ENCODE measurements at regions not wholly inside any gene's neighbourhood (a gene's known extent, or its start where the extent isn't known, plus 50 kb on each side); places are given as distances from the start of the nearest gene placed in this dataset.

DNA sequence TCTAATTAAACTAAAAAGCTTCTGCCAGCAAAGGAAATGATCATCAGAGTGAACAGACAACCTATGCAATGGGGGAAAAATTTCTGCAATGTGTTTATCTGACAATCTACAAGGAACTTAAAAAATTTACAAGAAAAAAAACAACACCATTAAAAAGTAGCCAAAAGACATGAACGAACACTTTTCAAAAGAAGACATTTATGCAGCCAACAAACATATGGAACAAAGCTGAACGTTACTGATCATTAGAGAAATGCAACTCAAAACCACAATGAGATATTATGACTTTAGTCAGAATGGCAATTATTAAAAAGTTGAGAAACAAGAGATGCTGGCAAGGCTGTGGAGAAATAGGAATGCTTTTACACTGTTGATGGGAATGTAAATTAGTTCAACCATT is 530.4 kb upstream of the DAB2 start:
- TF ChIP-seq, protein P1, sequence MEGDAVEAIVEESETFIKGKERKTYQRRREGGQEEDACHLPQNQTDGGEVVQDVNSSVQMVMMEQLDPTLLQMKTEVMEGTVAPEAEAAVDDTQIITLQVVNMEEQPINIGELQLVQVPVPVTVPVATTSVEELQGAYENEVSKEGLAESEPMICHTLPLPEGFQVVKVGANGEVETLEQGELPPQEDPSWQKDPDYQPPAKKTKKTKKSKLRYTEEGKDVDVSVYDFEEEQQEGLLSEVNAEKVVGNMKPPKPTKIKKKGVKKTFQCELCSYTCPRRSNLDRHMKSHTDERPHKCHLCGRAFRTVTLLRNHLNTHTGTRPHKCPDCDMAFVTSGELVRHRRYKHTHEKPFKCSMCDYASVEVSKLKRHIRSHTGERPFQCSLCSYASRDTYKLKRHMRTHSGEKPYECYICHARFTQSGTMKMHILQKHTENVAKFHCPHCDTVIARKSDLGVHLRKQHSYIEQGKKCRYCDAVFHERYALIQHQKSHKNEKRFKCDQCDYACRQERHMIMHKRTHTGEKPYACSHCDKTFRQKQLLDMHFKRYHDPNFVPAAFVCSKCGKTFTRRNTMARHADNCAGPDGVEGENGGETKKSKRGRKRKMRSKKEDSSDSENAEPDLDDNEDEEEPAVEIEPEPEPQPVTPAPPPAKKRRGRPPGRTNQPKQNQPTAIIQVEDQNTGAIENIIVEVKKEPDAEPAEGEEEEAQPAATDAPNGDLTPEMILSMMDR (IDR thresholded peaks at IDR 0.05; ENCODE audit: unreplicated experiment), result no peak
- Mint-ChIP-seq H3K27ac (no peak overlapping the region), H3K4me3 (no peak overlapping the region), H3K9me3 (peaks cover 54% of the 10 kb centered on the region), H3K4me1 (peaks cover 1% of the 10 kb centered on the region), H3K36me3 (peaks cover 16% of the 10 kb centered on the region), H3K27me3 (ENCODE audit: low read depth) (no peaks in the 10 kb centered on the region)
- no peak for DNase-seq (ENCODE audit: low spot score in 2 of 2, unreplicated experiment in 2 of 2)

DNA sequence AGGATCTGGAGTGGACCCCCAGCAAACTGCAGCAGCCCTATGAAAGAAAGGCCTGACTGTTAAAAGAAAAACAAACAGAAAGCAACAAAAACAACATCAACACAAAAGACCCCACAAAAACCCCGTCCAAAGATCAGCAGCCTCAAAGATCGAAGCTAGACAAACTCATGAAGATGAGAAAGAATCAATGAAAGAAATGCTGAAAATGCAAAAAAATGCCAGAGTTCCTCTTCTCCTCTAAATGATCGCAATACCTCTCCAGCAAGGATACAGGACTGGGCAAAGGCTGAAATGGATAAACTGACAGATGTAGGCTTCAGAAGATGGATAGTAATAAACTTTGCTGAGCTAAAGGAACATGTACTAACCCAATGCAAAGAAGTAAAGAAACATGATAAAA is 526.3 kb upstream of the DAB2 start:
- peaks cover 49% of the 10 kb centered on the region for H3K9me3 Mint-ChIP-seq
- TF ChIP-seq, protein P1 (IDR thresholded peaks at IDR 0.05; ENCODE audit: unreplicated experiment), result no peak
- H3K4me1 Mint-ChIP-seq, result peaks cover 7% of the 10 kb centered on the region
- no peak overlapping the region for H3K4me3 Mint-ChIP-seq
- no peaks in the 10 kb centered on the region for H3K27me3 Mint-ChIP-seq (ENCODE audit: low read depth)
- peaks cover 16% of the 10 kb centered on the region for H3K36me3 Mint-ChIP-seq
- no peak for DNase-seq (ENCODE audit: low spot score in 2 of 2, unreplicated experiment in 2 of 2)
- H3K27ac Mint-ChIP-seq, result no peak overlapping the region

DNA sequence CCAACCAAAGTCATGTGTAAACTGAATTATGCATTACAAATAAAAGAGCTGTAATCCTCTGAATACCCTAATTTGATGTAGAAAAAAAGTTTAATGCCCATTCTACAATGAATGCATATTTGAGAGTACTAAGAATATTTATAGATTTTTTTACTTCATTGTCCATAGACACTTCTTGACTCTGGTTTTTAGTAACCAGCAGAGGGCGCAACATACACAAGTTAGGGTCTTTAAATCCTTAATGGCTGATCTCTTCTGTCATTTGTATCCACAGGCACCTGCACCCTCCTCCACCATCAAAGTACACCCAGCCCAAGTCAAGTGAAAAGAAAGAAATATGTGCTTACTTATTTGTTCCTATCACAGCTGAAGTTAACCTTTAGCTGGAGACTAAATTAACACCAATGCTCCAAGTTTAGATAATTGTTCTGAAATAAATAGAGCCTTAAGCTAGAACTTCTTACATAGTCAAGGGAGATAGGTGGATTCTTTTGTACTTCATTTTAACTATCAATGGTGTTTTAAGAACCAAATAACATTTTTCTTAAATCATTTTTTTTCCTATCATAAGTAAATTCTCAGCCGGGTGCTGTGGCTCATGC is 524.2 kb upstream of the DAB2 start:
- H3K4me3 Mint-ChIP-seq, result no peak overlapping the region
- TF ChIP-seq, protein P1 (IDR thresholded peaks at IDR 0.05; ENCODE audit: unreplicated experiment), result peak; percentile 81
- H3K36me3 Mint-ChIP-seq, result peaks cover 14% of the 10 kb centered on the region
- peak; percentile 29 to 42 for DNase-seq (ENCODE audit: low spot score in 2 of 2, unreplicated experiment in 2 of 2)
- H3K9me3 Mint-ChIP-seq, result peaks cover 31% of the 10 kb centered on the region
- no peaks in the 10 kb centered on the region for H3K27me3 Mint-ChIP-seq (ENCODE audit: low read depth)
- H3K4me1 Mint-ChIP-seq, result peaks cover 7% of the 10 kb centered on the region
- H3K27ac Mint-ChIP-seq, result no peak overlapping the region

DNA sequence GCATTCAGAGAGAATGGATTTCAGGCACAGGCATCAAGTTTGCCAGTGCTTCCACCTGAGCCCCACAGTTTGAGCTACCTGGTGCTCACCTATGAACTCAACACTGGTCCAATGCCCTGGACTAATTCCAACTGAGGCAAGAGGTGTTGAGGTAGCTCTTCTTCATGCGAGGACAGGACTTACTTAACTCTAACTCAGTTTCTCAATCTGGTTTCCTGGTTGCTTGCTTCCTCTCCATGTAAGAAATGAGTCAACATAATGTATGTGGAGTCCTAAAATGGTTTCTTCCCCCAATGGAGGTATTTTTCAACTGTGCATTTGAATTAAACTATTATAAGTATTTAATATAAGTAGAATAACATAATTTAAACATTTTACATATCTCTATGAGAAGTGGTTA is 523.6 kb upstream of the DAB2 start:
- TF ChIP-seq, protein P1 (IDR thresholded peaks at IDR 0.05; ENCODE audit: unreplicated experiment), result no peak
- peaks cover 14% of the 10 kb centered on the region for H3K36me3 Mint-ChIP-seq
- H3K9me3 Mint-ChIP-seq, result peaks cover 27% of the 10 kb centered on the region
- H3K27me3 Mint-ChIP-seq (ENCODE audit: low read depth), result no peaks in the 10 kb centered on the region
- H3K27ac Mint-ChIP-seq, result no peak overlapping the region
- DNase-seq (ENCODE audit: low spot score in 2 of 2, unreplicated experiment in 2 of 2), result no peak
- H3K4me3 Mint-ChIP-seq, result no peak overlapping the region
- H3K4me1 Mint-ChIP-seq, result peaks cover 7% of the 10 kb centered on the region

DNA sequence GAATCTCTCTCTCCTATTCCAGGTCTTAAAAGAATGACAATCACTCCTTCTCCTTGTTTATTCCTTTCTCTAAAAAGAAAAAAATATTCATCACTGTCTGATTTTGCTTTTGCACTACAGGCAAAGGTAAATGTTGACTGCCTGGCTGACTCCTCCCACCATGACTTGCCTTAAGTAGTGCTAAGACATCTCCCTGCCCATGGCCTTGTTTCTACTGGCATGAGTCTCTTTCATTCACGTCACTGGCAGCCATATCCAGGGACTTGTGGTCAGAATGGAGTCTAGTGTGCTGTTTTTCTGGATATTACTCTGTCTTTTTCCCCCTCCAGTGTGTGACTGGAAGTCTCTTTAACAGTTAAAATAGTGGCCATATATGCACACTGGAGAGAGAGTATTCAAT is 522.9 kb upstream of the DAB2 start:
- DNase-seq (ENCODE audit: low spot score in 2 of 2, unreplicated experiment in 2 of 2), result no peak
- Mint-ChIP-seq H3K36me3 (peaks cover 14% of the 10 kb centered on the region), H3K4me3 (no peak overlapping the region), H3K27ac (no peak overlapping the region), H3K9me3 (peaks cover 20% of the 10 kb centered on the region), H3K27me3 (ENCODE audit: low read depth) (no peaks in the 10 kb centered on the region), H3K4me1 (peaks cover 7% of the 10 kb centered on the region)
- TF ChIP-seq, protein P1 (IDR thresholded peaks at IDR 0.05; ENCODE audit: unreplicated experiment), result no peak

Measured in mesothelial cell of epicardium (in vitro differentiated cells).